ENCODE measurements at regions not wholly inside any gene's neighbourhood (a gene's known extent, or its start where the extent isn't known, plus 50 kb on each side); places are given as distances from the start of the nearest gene placed in this dataset.

DNA sequence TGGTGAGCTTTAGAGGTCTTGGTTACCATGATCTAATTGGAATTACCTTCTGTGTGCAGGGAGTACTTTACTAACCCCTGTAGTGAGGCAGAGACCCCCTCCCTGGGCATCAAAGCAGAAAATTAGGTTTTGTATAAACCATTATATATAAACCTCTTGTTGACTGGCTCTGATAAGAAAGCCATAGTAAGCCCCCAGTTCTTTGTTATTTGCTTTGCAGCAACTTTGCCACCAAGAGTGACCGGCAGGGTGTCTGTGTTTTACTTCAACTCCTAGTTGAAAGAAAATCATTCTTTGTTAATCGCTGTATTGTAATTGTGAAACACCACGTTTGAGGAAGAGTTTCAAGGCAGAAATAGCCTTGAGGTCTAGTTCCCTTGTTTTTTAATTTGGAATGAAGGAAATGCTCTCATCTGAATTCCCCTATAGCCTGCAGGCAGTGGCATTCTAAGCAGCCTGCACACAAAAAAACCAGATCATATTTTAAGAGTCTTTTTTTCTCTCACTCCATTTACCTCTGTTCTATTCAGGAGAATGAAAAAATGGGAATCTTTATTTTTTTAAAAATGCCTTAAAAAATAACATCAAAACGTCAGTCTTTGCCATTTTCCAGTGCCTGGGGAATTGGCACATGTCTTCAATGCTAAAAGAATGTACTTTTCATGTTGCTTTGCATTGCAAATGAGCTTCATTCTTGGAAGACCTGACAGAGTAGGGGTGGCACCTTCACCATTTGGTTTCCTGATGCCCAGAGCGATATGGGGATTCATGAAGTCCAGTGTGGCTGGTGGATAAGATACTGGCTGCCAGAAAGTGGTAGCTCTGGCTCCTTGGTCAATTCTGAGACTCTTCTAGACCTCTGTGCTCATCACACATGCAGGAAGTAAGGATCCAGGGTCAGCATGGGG lies 338.1 kb downstream of the SLC4A3 start:
- TF ChIP-seq, protein P1, sequence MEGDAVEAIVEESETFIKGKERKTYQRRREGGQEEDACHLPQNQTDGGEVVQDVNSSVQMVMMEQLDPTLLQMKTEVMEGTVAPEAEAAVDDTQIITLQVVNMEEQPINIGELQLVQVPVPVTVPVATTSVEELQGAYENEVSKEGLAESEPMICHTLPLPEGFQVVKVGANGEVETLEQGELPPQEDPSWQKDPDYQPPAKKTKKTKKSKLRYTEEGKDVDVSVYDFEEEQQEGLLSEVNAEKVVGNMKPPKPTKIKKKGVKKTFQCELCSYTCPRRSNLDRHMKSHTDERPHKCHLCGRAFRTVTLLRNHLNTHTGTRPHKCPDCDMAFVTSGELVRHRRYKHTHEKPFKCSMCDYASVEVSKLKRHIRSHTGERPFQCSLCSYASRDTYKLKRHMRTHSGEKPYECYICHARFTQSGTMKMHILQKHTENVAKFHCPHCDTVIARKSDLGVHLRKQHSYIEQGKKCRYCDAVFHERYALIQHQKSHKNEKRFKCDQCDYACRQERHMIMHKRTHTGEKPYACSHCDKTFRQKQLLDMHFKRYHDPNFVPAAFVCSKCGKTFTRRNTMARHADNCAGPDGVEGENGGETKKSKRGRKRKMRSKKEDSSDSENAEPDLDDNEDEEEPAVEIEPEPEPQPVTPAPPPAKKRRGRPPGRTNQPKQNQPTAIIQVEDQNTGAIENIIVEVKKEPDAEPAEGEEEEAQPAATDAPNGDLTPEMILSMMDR (IDR thresholded peaks at IDR 0.05; ENCODE audit: low read depth, low read length, poor library complexity, severe bottlenecking): no peak
- no peak for TF ChIP-seq EZH2phosphoT487 (IDR thresholded peaks at IDR 0.05; ENCODE audit: borderline replicate concordance, low read length)
